ENCODE measurements at regions not wholly inside any gene's neighbourhood (a gene's known extent, or its start where the extent isn't known, plus 50 kb on each side); places are given as distances from the start of the nearest gene placed in this dataset.

- Histone ChIP-seq H3K9ac (ENCODE audit: low read length) (no peak overlapping the region), H3K27me3 (ENCODE audit: insufficient read depth, low read length) (no peaks in the 10 kb centered on the region), H3K27ac (ENCODE audit: low read depth, low read length) (no peak overlapping the region), H3K9me2 (ENCODE audit: insufficient read depth) (no peaks in the 10 kb centered on the region), H3K79me2 (ENCODE audit: insufficient read depth, low read length) (no peaks in the 10 kb centered on the region), H3K4me1 (ENCODE audit: control insufficient read depth in 1 of 2, insufficient read depth in 2 of 2, low read length in 2 of 2) (no peaks in the 10 kb centered on the region), H3K36me3 (ENCODE audit: control insufficient read depth in 1 of 2, insufficient read depth in 2 of 2, low read length in 2 of 2) (no peaks in the 10 kb centered on the region), H2AFZ (ENCODE audit: low read depth, low read length, poor library complexity, severe bottlenecking) (no peak overlapping the region), H3K4me2 (ENCODE audit: low read length) (no peak overlapping the region), H3K4me3 (replicated peaks in 1 of 2; ENCODE audit: low read depth in 1 of 2, low read length in 2 of 2) (no peak overlapping the region), H3K9me3 (ENCODE audit: control insufficient read depth in 1 of 2, insufficient read depth in 1 of 2, low read depth in 1 of 2, low read length in 2 of 2) (no peaks in the 10 kb centered on the region), H4K20me1 (ENCODE audit: insufficient read depth) (no peaks in the 10 kb centered on the region)
- CTCF ChIA-PET, result no interaction called here
- TF ChIP-seq YY1 (IDR thresholded peaks at IDR 0.05; ENCODE audit: extremely low read depth, insufficient replicate concordance, low read depth, low read length), result no peak
- TF ChIP-seq, protein P1, sequence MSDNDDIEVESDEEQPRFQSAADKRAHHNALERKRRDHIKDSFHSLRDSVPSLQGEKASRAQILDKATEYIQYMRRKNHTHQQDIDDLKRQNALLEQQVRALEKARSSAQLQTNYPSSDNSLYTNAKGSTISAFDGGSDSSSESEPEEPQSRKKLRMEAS (IDR thresholded peaks at IDR 0.05), result no peak
- TF ChIP-seq, protein P2, sequence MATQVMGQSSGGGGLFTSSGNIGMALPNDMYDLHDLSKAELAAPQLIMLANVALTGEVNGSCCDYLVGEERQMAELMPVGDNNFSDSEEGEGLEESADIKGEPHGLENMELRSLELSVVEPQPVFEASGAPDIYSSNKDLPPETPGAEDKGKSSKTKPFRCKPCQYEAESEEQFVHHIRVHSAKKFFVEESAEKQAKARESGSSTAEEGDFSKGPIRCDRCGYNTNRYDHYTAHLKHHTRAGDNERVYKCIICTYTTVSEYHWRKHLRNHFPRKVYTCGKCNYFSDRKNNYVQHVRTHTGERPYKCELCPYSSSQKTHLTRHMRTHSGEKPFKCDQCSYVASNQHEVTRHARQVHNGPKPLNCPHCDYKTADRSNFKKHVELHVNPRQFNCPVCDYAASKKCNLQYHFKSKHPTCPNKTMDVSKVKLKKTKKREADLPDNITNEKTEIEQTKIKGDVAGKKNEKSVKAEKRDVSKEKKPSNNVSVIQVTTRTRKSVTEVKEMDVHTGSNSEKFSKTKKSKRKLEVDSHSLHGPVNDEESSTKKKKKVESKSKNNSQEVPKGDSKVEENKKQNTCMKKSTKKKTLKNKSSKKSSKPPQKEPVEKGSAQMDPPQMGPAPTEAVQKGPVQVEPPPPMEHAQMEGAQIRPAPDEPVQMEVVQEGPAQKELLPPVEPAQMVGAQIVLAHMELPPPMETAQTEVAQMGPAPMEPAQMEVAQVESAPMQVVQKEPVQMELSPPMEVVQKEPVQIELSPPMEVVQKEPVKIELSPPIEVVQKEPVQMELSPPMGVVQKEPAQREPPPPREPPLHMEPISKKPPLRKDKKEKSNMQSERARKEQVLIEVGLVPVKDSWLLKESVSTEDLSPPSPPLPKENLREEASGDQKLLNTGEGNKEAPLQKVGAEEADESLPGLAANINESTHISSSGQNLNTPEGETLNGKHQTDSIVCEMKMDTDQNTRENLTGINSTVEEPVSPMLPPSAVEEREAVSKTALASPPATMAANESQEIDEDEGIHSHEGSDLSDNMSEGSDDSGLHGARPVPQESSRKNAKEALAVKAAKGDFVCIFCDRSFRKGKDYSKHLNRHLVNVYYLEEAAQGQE (IDR thresholded peaks at IDR 0.05; ENCODE audit: low read depth), result no peak
- no peak for TF ChIP-seq JUND (IDR thresholded peaks at IDR 0.05)
- no peak for TF ChIP-seq TCF7L2 (IDR thresholded peaks at IDR 0.05; ENCODE audit: borderline replicate concordance, extremely low read depth, insufficient read depth, insufficient read length)
- TF ChIP-seq EZH2 (IDR thresholded peaks at IDR 0.05), result no peak
- TF ChIP-seq ZBTB33 (IDR thresholded peaks at IDR 0.05; ENCODE audit: extremely low read depth, insufficient replicate concordance, low read length), result no peak
- no peak for TF ChIP-seq POLR2A (IDR thresholded peaks at IDR 0.05; ENCODE audit: borderline replicate concordance, extremely low read depth, insufficient read depth, insufficient read length)
- no peak for TF ChIP-seq SP1 (IDR thresholded peaks at IDR 0.05; ENCODE audit: low read depth)
- TF ChIP-seq, protein P3, sequence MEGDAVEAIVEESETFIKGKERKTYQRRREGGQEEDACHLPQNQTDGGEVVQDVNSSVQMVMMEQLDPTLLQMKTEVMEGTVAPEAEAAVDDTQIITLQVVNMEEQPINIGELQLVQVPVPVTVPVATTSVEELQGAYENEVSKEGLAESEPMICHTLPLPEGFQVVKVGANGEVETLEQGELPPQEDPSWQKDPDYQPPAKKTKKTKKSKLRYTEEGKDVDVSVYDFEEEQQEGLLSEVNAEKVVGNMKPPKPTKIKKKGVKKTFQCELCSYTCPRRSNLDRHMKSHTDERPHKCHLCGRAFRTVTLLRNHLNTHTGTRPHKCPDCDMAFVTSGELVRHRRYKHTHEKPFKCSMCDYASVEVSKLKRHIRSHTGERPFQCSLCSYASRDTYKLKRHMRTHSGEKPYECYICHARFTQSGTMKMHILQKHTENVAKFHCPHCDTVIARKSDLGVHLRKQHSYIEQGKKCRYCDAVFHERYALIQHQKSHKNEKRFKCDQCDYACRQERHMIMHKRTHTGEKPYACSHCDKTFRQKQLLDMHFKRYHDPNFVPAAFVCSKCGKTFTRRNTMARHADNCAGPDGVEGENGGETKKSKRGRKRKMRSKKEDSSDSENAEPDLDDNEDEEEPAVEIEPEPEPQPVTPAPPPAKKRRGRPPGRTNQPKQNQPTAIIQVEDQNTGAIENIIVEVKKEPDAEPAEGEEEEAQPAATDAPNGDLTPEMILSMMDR (IDR thresholded peaks at IDR 0.05 in 2 of 3, conservative IDR thresholded peaks at IDR 0.05 in 1 of 3; ENCODE audit: borderline replicate concordance in 1 of 3, insufficient read depth in 1 of 3, low read depth in 2 of 3, low read length in 2 of 3), result no peak
- no peak for TF ChIP-seq ELF1 (IDR thresholded peaks at IDR 0.05; ENCODE audit: borderline replicate concordance, low read depth)
- no peak for TF ChIP-seq ZNF274 (IDR thresholded peaks at IDR 0.05; ENCODE audit: low read depth, low read length)
- no peak for DNase-seq (ENCODE audit: low read depth, low spot score)
- RAD21 ChIA-PET (ENCODE audit: low non-redundant PET in 1 of 2, low total read pairs in 2 of 2, uncharacterized antibody in 2 of 2, unreplicated experiment in 2 of 2), result no interaction called here
- ATAC-seq, result no peak
- BruUV-seq (replicated peaks), result no TSS peak
- POLR2A ChIA-PET, result no interaction called here
- intact Hi-C loops (cut with micrococcal nuclease), result no loop called here
Observed at GRCh38 chr5:153122403-153122802, 368.1 kb upstream of the GRIA1 start.
